MG63 (cell line): ENCODE measurements at regions not wholly inside any gene's neighbourhood (a gene's known extent, or its start where the extent isn't known, plus 50 kb on each side); places are given as distances from the start of the nearest gene placed in this dataset.

Source experiments
- DNase-seq: peaks from one replicate; pipeline ENCODE4 v3.0.0-alpha.2; 2020
- H3K27me3 ChIP-seq: fragments of 250-450 bp; sonication (Bioruptor Pico); 2 replicates; pipeline ENCODE4 v1.5.1; 2020; ENCODE audit warnings: mild to moderate bottlenecking, moderate library complexity
- H3K36me3 ChIP-seq: fragments of 250-450 bp; sonication (Bioruptor Pico); 2 replicates; pipeline ENCODE4 v1.5.1; 2020; ENCODE audit warnings: mild to moderate bottlenecking, moderate library complexity
- H3K4me3 ChIP-seq: fragments of 250-450 bp; sonication (Bioruptor Pico); 2 replicates; pipeline ENCODE4 v1.5.1; 2020; ENCODE audit warnings: mild to moderate bottlenecking, moderate library complexity
- H3K9me3 ChIP-seq: fragments of 250-450 bp; sonication (Bioruptor Pico); 2 replicates; pipeline ENCODE4 v1.5.1; 2020; ENCODE audit warnings: mild to moderate bottlenecking, moderate library complexity

DNA sequence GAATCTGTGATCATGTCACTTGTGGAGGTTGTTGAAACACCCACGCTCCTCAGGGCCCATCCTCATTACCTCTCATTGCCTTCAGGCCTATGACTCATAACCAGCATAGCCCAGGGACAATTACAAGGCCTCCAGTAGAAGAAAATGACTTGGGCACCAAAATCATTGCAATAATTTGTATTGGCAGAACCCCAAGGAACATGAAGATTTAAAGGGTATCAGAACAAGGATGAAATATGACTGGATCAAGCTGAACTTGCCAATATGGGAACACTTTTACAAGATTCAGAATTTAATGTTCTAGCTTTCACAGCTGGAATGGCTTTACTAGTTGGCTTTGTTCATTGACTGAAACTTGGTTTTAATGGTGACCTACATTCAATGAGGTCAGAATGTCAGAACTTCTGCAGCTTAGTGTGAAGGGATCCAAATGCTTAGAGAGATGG, 156.4 kb downstream of the COPS8 start:
- H3K9me3 ChIP-seq = peaks cover 16% of the 10 kb centered on the region
- H3K36me3 ChIP-seq = no peaks in the 10 kb centered on the region; the same call in 1 of the 2 replicates
- H3K27me3 ChIP-seq = no peaks in the 10 kb centered on the region
- no peak for DNase-seq
- H3K4me3 ChIP-seq = no peak overlapping the region

DNA sequence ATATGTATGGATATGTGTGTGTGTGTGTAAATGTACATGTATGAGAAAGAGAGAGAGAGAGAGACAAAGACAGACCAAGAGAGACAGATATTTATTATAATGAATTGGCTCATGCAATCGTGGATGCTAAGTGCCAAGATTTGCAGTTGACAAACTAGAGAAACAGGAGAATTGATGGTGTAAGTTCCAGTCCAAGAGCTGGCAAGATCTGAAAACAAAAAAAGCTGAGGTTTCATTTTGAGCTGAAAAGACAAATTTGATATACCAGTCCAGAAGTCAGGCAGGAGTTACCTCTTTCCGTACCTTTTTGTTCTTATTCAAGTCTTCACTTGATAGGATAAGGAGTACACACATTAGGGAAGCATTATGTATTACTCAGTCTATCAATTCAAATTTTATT, 157.8 kb downstream of the COPS8 start:
- no peak for DNase-seq
- no peaks in the 10 kb centered on the region; the same call in 1 of the 2 replicates for H3K36me3 ChIP-seq
- peaks cover 16% of the 10 kb centered on the region for H3K9me3 ChIP-seq
- H3K4me3 ChIP-seq = no peak overlapping the region
- no peaks in the 10 kb centered on the region for H3K27me3 ChIP-seq

GRCh38 chr2:237244178-237244577, 158.5 kb downstream of the COPS8 start:
- H3K36me3 ChIP-seq = no peaks in the 10 kb centered on the region; the same call in 1 of the 2 replicates
- peaks cover 16% of the 10 kb centered on the region for H3K9me3 ChIP-seq
- H3K27me3 ChIP-seq = no peaks in the 10 kb centered on the region
- DNase-seq = no peak
- no peak overlapping the region for H3K4me3 ChIP-seq

- H3K9me3 ChIP-seq = peaks cover 16% of the 10 kb centered on the region
- DNase-seq = no peak
- no peaks in the 10 kb centered on the region for H3K27me3 ChIP-seq
- H3K4me3 ChIP-seq = no peak overlapping the region
- H3K36me3 ChIP-seq = no peaks in the 10 kb centered on the region; the same call in 1 of the 2 replicates
Measured at GRCh38 chr2:237244976-237245646, 159.4 kb downstream of the COPS8 start.

DNA sequence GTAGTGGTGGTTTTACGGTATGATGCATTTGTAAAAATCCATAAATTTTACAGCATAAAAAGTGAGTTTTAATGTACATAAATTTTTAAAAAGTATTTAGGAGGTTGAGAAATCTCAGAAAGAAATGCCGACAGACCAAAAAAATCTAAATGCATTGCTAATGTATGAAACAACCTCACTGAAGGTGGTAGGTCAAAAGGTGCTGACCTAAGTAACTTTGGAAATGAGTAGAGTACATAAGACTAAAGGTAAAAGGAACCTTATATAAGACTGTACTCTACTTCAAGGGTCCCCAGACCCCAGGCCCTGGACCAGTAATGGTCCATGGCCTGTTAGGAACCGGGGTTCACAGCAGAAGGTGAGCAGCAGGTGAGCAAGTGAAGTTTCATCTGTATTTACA, 163.4 kb downstream of the COL6A3 start:
- DNase-seq = no peak
- Histone ChIP-seq H3K27me3 (no peaks in the 10 kb centered on the region), H3K4me3 (no peak overlapping the region), H3K9me3 (no peaks in the 10 kb centered on the region; the same call in none of the 2 replicates), H3K36me3 (no peaks in the 10 kb centered on the region)

DNA sequence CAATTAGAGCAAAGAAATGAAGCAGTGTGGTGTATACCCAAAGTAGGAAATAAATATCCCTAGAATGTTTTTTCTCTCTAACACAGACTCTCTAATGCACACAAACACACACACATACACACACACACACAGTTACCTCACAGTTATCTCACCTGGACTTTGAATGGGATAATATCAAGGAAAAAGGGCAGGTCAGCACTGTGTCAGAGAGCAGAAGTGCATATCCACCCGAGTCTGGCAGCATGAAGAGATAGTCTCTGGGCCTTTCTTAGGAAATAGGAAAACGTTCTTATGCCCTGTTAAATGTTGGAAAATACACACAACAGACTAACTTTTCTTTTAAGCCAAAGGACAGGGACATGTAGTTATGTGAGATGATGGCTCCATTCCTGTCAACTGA, 162.0 kb downstream of the COL6A3 start:
- Histone ChIP-seq H3K4me3 (no peak overlapping the region), H3K36me3 (no peaks in the 10 kb centered on the region), H3K27me3 (no peaks in the 10 kb centered on the region), H3K9me3 (no peaks in the 10 kb centered on the region; the same call in none of the 2 replicates)
- DNase-seq = no peak

DNA sequence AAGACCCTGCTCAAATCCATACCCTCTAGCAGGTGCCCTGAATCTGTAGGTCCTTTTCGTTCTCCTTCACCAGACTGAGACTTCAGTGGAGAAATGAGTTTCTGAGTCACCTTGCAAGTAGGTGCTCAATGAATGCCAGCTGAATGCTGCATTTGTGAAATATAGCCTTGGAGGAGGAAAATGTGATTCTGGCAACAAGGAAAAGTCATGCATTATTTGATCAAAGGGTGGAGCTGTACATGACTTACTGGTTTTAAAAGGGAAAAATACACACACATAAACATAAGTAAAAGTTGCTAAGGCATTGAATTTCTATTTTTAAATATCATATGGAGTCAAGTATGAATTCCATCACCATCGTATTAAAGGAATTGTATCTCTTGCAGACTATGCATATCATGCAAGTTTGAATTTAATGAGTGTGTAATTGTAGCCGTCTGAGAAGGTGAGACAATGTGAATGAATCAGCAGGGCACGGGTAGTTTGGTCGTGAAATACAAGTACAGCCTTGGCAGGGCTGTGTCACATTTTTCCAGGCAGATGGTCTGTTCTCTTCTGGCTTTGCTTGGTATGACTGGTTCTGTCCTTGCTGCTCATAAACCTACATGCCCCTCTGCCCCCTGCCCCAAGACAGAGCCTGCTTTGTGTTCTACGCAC, 160.8 kb downstream of the COL6A3 start:
- no peak for DNase-seq
- H3K4me3 ChIP-seq = no peak overlapping the region

DNA sequence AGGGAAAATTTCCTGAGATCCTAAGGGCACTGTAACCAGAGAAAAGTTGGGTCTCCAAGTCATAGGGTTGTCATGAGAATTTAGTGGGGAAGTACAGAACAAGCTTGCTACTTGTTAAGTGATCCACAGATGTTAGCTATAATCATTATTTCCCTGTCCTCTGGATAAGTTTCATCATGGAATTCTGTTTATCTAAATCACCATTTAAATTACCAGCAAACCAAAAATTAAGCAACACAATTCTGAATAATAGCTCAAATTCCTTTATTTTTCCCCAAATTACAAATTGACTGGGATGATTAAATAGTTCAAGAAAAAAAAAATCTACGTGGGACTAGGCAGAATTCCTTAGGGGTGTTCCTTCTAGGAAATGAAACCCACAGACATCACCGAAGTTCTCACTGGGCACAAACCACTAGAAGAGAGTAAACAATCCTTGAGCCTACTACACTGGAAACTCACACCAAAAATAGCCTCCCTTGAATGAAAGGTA, 159.5 kb downstream of the COL6A3 start:
- DNase-seq = no peak
- Histone ChIP-seq H3K9me3 (no peaks in the 10 kb centered on the region; the same call in 1 of the 2 replicates), H3K4me3 (no peak overlapping the region), H3K36me3 (no peaks in the 10 kb centered on the region), H3K27me3 (no peaks in the 10 kb centered on the region)

More for the DNA sequence above, 160.8 kb downstream of the COL6A3 start:
- Histone ChIP-seq H3K36me3 (no peaks in the 10 kb centered on the region), H3K27me3 (no peaks in the 10 kb centered on the region), H3K9me3 (no peaks in the 10 kb centered on the region; the same call in 1 of the 2 replicates)

GRCh38 chr2:237254911-237255578, 158.9 kb downstream of the COL6A3 start:
- no peak overlapping the region for H3K4me3 ChIP-seq
- no peaks in the 10 kb centered on the region for H3K27me3 ChIP-seq
- no peaks in the 10 kb centered on the region for H3K36me3 ChIP-seq
- peak; percentile 61 for DNase-seq
- H3K9me3 ChIP-seq = no peaks in the 10 kb centered on the region

DNA sequence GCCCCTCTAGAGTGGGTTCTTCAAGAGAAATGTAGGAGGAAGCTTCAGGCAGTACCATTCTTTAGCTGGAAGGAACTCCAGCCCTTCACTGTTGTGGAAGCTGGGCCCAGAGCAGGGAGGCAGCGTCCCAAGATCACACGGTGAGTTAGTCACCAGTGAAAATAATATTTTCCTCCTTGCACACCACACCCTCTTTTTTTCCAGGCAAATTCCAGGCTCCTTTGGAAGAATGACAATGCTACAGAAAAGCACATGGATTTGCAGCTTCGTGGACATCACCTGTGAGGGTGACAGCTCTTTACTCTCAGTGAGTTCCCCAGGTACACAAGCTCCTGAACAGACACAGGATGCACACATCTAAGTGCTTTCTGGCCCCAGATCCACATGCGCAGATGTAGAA, 157.1 kb downstream of the COL6A3 start:
- Histone ChIP-seq H3K27me3 (no peaks in the 10 kb centered on the region), H3K36me3 (no peaks in the 10 kb centered on the region), H3K4me3 (no peak overlapping the region), H3K9me3 (no peaks in the 10 kb centered on the region)
- peak; percentile 75 for DNase-seq

- peak; percentile 51 for DNase-seq
- Histone ChIP-seq H3K4me3 (no peak overlapping the region), H3K36me3 (no peaks in the 10 kb centered on the region), H3K27me3 (no peaks in the 10 kb centered on the region), H3K9me3 (no peaks in the 10 kb centered on the region)
Measured at GRCh38 chr2:237257471-237257951, 156.5 kb downstream of the COL6A3 start.

- no peak for DNase-seq
- H3K9me3 ChIP-seq = no peaks in the 10 kb centered on the region
- no peak overlapping the region for H3K4me3 ChIP-seq
- no peaks in the 10 kb centered on the region for H3K36me3 ChIP-seq
- H3K27me3 ChIP-seq = no peaks in the 10 kb centered on the region
Measured at GRCh38 chr2:237258116-237258515, 155.8 kb downstream of the COL6A3 start.

- DNase-seq = no peak
- Histone ChIP-seq H3K36me3 (no peaks in the 10 kb centered on the region), H3K27me3 (no peaks in the 10 kb centered on the region), H3K9me3 (no peaks in the 10 kb centered on the region), H3K4me3 (no peak overlapping the region)
Measured at GRCh38 chr2:237258615-237259014, 155.3 kb downstream of the COL6A3 start.

GRCh38 chr2:237259201-237259600, 154.8 kb downstream of the COL6A3 start:
- Histone ChIP-seq H3K27me3 (no peaks in the 10 kb centered on the region), H3K36me3 (no peaks in the 10 kb centered on the region), H3K4me3 (no peak overlapping the region), H3K9me3 (no peaks in the 10 kb centered on the region)
- DNase-seq = no peak

DNA sequence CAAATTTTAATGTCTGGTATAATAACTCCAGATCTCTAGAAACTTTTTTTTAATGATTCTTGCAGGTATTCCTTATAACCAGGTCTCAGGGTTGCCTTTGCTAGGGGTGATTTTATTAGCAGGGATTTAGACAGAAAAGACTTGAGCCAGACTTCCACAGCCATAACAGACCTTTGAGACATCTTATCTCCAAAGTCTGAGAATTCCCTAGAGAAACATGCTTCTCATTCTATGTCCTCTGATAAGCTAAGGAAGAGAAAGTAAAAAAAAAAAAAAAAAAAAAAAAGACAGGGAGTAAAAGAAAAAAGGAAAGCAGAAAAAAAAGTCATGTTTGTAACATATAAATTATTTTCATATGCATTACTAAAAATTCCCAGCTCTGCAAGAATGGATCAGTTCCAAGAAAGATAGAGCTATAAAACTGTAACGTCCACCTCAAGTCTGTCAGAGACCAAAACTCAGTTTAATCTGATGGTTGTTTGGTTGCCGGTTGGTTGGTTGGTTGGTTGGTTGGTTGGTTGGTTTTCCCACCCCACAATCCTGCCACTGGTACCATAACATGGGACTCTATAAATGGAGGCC, 153.8 kb downstream of the COL6A3 start:
- H3K4me3 ChIP-seq = no peak overlapping the region
- DNase-seq = no peak
- no peaks in the 10 kb centered on the region for H3K36me3 ChIP-seq
- no peaks in the 10 kb centered on the region for H3K27me3 ChIP-seq
- no peaks in the 10 kb centered on the region for H3K9me3 ChIP-seq

- DNase-seq = no peak
- Histone ChIP-seq H3K4me3 (no peak overlapping the region), H3K27me3 (no peaks in the 10 kb centered on the region), H3K36me3 (no peaks in the 10 kb centered on the region), H3K9me3 (no peaks in the 10 kb centered on the region)
Measured at GRCh38 chr2:237260686-237261085, 153.3 kb downstream of the COL6A3 start.

- Histone ChIP-seq H3K36me3 (no peaks in the 10 kb centered on the region), H3K9me3 (no peaks in the 10 kb centered on the region), H3K27me3 (no peaks in the 10 kb centered on the region), H3K4me3 (no peak overlapping the region)
- no peak for DNase-seq
Measured at GRCh38 chr2:237261327-237261726, 152.6 kb downstream of the COL6A3 start.
